GM12864 (cell line): ENCODE measurements at regions not wholly inside any gene's neighbourhood (a gene's known extent, or its start where the extent isn't known, plus 50 kb on each side); places are given as distances from the start of the nearest gene placed in this dataset.

ENCODE experiments used
- DNase-seq: peaks from one replicate; pipeline ENCODE4 v3.0.0-alpha.2; 2011; ENCODE audit warnings: low read depth
- H3K4me3 ChIP-seq: 2 replicates; pipeline ENCODE4 v1.5.1; 2011; ENCODE audit warnings: mild to moderate bottlenecking, low read depth, low read length, control low read depth
- TF ChIP-seq, protein P1 (sequence below): IDR thresholded peaks from 2 replicates; pipeline ENCODE4 v1.5.1; 2011; ENCODE audit warnings: low read depth, mild to moderate bottlenecking, moderate library complexity, low read length, control low read depth, inconsistent platforms; ENCODE audit errors: missing control alignments

- H3K4me3 ChIP-seq = no peak overlapping the region
- DNase-seq = no peak
- TF ChIP-seq, protein P1, sequence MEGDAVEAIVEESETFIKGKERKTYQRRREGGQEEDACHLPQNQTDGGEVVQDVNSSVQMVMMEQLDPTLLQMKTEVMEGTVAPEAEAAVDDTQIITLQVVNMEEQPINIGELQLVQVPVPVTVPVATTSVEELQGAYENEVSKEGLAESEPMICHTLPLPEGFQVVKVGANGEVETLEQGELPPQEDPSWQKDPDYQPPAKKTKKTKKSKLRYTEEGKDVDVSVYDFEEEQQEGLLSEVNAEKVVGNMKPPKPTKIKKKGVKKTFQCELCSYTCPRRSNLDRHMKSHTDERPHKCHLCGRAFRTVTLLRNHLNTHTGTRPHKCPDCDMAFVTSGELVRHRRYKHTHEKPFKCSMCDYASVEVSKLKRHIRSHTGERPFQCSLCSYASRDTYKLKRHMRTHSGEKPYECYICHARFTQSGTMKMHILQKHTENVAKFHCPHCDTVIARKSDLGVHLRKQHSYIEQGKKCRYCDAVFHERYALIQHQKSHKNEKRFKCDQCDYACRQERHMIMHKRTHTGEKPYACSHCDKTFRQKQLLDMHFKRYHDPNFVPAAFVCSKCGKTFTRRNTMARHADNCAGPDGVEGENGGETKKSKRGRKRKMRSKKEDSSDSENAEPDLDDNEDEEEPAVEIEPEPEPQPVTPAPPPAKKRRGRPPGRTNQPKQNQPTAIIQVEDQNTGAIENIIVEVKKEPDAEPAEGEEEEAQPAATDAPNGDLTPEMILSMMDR = no peak
Observed at GRCh38 chr13:37995092-37995491, 125.5 kb upstream of the TRPC4 start.

- TF ChIP-seq, protein P1 = no peak
Observed at GRCh38 chr13:37986811-37987210, 117.2 kb upstream of the TRPC4 start.

GRCh38 chr13:37985281-37985680 is 115.7 kb upstream of the TRPC4 start:
- no peak overlapping the region for H3K4me3 ChIP-seq
- TF ChIP-seq, protein P1 = no peak
- DNase-seq = no peak

More at GRCh38 chr13:37986811-37987210, 117.2 kb upstream of the TRPC4 start:
- no peak for DNase-seq
- no peak overlapping the region for H3K4me3 ChIP-seq

GRCh38 chr13:37984357-37984756 is 114.8 kb upstream of the TRPC4 start:
- no peak overlapping the region for H3K4me3 ChIP-seq
- DNase-seq = no peak
- TF ChIP-seq, protein P1 = no peak

DNA sequence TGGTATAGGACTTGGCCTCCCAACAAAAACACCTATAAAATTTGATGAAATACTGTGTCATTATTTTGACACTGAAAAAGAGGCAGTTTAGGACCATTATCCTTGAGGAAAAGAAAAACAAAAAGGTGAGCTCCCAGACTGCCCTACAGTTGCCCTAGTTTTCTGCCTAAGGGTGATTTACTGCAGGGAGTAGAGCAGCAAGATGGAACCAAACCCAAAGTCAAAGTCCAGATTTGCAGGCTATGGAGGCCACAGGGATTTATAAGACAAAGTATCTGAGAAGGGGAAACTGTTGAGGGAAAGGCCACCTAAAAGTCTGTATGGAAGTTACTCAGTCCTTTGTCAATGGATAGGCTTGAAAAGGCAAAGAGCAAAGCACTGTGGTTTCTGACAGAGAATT is 112.4 kb upstream of the TRPC4 start:
- TF ChIP-seq, protein P1 = no peak
- DNase-seq = no peak
- H3K4me3 ChIP-seq = no peak overlapping the region

GRCh38 chr13:37978680-37979079 is 109.1 kb upstream of the TRPC4 start:
- TF ChIP-seq, protein P1 = no peak
- H3K4me3 ChIP-seq = no peak overlapping the region
- no peak for DNase-seq

- no peak overlapping the region for H3K4me3 ChIP-seq
- TF ChIP-seq, protein P1 = no peak
- DNase-seq = no peak
Observed at GRCh38 chr13:37968555-37968954, 99.0 kb upstream of the TRPC4 start.
